ENCODE measurements at regions not wholly inside any gene's neighbourhood (a gene's known extent, or its start where the extent isn't known, plus 50 kb on each side); places are given as distances from the start of the nearest gene placed in this dataset.
A peak's percentile ranks its signal among the peaks of the same experiment; 100 is the strongest.
"Not testable (repeated sequence)": the region's sequence is repeated elsewhere in the genome, so short reads cannot be mapped to it uniquely, and the experiment has no call there.

DNA sequence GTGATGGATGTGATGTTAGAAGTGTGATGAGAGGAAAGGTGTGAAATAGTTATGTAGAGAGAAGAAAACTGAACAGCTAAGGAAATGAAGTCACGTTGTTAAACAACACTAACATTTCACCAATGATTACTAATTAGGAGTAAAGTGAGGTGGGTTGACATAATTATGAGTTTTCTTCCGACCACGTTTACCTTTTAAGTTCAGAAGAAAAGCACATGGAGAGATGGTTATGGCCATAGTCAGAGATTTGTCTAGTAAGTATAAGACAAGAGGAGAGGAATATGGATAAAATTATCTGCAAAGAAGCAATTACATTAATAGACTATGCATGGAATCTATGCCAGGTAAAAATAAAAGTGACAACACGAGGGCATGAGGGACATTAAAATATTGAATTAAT is 551.3 kb upstream of the TECRL start:
- no peak for DNase-seq

DNA sequence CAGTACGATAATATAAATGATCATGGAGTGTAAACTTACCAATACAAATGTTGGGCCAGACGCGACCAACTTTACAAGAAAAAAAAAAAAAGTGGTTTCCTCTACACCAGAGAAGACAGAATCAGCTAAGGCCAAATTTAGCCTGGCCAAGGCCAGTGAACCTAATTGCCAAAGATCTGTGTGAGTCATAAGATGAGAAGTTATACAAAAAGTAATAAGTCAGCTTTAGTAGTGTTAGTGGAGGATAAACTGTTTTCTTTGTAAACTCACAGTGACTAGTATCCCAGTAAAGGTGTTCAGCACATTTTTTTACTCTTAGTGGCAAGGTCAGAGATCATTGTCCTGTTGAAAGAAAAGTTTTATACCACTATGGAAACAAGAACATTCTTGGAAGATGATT is 531.4 kb upstream of the TECRL start:
- DNase-seq, result no peak

DNA sequence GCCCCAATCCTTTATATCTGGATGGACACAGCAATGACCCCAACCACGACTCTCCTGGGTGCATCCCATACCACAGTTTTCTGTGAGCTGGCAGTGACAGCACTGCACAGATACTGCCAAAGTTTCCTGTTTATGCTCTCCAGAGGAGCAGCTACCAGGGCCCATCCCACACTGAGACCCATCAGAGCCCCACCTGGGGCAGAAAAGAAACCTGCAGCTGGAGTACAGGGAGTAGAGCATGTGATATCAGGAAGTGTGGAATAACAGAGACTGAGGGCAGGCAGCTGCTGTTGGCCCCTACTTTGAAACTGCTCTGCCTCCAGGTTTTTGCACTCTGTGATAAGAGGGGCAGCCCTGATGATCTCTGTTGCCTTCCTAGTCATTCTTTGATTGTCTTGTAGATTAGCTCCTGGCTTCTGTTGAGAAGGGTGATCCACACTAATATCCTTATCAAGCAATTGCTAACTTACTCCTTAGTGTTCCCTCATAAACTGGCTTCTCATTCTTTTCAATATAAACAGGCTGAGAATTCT is 526.3 kb upstream of the TECRL start:
- no peak for DNase-seq

DNA sequence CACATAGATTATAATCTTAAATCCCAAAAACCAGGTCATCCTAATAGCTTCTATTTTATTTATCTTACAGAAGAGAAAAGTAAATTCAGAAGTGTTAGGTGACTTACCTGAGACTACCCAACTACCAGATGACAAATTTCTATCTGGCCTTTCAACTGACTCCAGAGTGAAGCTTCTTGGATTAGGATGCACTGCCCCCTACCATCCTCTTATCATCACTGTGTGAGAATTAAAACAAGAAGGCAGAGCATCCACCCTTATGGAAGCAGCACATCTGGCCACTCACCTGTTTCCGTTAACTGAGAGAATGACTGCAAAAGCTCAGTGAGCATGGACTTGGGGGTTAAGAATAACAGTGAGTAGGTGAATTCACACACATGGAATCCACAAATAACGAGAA is 502.6 kb upstream of the TECRL start:
- no peak for DNase-seq

DNA sequence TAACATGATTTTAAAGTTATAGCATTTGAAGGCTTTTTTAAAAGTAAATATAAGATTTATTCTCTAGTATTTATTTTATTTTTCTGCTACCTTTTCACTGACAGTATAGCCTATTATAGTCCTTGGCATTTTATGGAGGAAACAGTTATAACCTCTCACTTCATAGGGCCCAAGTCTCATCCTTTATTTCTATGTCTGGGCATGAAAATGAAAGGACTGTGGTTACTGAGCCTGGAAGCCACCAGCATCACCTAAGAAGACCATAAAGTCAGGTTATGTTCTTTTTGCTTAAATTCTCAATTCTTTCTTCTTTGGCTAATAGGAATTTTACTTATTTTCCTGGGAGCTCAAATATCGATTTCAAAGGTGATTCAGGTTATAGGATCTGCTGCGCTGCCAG is 494.7 kb upstream of the TECRL start:
- DNase-seq, result no peak

DNA sequence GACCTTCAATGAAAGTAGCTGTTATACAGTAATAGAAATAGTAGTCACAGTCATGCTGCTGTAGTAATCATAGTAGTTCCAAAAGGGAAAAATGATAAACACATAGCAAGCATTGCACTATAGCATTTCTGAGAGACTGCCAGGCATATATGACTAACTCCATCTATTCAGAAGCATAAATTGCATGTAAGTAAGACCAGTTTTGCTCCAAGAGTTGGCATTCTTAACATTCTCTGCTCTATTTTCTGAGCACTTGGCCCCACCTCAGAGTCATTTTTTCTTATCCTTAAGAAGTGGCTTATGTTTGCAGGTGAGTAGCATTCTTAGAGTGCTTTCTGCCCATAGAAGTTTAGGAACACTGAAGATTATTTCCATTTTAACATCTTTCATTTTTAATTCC is 490.3 kb upstream of the TECRL start:
- no peak for DNase-seq

DNA sequence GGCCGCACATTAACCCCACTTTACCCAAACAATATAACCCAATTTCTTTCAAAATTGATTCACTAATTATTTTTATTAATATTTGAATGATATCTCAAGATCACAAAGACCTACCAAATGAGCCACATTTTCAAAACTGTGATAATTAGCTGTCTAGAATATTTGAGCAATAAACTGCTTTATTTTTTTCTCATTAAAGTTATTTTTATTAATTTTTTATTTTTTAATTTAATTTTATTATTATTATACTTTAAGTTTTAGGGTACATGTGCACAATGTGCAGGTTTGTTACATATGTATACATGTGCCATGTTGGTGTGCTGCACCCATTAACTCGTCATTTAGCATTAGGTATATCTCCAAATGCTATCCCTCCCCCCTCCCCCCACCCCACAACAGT is 489.8 kb upstream of the TECRL start:
- DNase-seq, result not testable (repeated sequence)

DNA sequence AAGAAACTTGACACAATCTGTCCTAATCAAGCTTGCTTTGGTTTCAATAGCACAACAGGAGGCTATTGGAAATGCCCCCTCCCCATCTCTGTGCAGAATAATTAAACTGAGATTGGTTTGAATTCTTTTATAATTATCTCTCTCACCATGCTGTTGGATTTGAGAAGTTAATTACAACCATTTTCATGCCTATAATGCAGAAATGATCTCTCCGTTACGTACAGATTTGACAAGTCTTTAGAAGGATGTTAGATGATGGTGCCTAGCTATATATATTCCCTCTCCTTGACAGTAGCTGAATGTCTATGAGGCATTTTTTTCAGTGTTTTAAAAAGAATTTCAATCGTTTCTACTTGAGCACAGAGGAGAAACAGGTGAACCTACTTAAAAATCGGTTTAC is 488.4 kb upstream of the TECRL start:
- no peak for DNase-seq

DNA sequence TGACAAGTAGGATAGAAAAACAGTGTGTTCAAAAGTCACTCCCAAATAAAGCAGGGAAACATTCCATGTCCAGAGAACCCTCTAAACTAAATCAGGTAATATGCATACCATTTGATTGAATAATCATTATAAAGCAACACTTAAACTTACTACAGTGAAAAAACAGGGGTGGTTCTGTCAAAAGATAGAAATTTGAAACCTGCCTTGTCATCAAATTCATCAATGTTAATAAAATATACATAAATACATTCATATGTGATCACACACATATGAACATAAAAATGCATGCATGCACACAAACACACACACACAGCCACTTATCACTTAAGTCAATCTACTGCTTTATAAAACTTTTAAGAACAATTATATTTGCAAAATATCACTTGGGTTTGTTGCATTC is 485.8 kb upstream of the TECRL start:
- DNase-seq, result no peak

DNA sequence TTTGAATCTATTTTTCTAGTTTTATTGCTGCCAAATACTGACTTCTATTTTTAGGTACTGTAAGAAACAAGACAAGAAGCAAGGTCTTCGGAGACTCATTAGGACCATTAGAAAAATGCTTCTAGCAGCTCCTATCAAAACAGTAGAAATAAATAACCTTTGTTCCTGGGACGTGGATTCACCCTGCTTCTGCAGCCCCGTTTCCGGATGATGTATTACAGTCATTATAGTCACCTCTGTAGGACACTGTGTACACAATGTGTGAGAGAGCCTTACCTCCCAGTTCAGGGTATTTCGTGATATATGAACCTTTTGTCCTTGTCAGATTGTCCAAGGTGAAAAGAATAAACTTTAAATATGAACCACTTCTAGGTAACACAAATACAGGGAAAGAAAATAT is 484.0 kb upstream of the TECRL start:
- no peak for DNase-seq

DNA sequence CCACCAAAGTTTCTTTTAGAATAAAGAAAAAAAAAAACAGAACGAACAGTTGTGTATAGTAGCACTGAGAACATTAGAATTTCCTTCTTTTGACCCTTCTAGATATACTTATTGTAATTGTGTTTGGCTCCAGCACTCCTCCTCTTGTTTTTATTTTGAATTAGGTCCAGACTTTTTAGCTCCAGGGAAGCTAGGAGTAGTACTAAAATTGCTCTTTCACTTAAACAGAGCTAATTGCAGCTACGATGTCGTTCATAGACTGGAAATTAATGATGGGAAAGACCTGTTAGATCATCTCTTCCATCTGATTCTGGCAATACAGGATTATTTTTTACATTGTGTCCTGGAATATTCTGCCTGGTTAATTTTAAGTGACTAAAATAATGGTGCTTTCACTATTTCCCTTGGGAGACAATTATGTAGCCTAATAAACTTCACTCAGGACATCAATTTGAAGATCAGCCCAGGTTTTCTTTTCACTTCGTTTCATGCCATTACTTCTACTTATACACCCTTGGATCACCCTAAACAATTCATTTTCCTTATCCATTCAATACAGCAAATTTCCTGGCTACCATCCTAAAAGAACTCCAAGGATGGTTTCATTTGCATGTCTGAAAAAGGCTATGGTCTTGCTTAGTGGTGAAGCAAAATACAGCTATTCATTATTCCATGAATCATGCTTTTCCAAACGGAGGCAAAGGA is 480.8 kb upstream of the TECRL start:
- no peak for DNase-seq

DNA sequence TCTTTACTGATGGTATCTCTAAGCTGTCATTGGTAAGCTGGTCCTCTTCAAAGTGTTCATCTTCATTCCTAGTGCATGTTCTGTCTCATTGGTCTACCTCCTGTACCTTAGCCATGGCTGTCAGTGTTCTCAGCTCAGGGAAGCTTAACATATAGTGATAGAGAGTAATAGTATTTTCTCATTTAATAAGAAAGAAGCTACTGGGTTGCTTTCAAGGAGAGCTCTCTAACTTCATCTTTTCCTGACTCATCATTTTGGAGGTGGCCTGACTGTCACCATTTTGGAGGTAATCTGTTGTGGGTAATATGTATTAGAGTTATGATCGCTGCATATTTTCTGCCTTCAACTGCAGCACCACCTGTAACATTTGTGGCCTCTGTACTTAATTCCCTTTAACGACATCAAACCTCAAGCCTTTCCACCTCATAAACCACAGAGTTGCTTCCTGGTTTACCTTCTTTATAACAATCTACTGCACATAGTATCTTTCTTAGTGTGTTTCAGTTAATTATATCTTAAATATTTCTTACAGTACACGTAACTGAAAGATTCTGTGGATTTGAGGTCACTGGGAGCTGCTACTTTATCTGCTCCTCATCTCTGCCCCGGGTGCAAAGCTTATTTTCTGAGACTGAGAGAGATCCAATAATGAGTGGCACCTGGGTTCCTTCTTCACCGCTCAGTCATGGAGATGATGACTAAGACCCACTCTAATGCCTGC is 474.0 kb upstream of the TECRL start:
- DNase-seq, result no peak

DNA sequence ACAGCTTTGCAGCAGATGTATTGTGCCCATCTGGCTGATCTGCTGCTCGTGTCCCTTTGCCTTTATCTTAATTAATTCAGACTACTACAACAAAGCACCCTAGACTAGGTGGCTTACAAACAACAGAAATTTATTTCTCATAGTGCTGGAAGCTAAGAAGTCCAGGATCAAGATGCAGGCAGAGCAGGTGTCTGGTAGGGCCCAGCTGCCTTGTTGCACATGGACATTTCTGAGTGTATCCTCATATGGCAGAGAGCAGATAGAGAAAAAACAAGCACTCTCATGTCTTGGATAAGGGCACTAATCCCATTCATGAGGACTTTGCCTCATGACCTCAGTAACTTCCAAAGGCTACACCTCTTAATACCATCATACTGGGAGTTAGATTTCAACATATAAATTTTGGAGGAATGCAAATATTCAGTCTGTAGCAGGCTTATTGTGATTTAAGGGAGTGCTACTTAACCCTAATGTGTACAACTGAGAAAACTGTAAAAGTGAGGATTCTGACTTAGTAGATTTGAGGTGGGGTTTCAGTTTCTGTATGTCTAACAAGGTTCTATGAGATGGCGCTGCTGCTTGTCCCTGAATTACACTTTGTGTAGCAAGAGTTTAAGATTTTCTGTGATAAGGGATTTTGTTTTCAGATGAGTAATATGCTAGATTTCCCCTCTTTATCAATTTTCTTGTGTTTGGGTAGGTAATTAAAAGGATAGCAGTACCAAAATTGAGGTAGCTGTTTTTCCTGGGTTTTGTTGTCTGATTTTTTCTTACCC is 473.2 kb upstream of the TECRL start:
- DNase-seq, result peak; percentile 34

DNA sequence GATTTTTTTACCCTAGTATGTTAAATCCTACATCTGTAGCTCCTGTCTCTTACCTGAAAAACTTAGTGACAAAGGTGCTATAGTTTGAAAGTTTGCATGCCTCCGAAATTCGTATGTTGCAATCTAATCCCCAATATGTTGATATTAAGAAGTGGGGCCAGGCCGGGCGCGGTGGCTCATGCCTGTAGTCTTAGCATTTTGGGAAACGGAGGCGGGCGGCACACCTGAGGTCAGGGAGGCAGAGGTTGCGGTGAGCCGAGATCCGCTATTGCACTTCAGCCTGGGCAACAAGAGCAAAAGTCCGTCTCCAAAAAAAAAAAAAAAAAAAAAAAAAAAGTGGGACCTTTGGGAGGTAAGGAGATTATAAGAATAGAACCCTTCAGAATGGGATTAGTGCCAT is 471.3 kb upstream of the TECRL start:
- DNase-seq, result no peak

DNA sequence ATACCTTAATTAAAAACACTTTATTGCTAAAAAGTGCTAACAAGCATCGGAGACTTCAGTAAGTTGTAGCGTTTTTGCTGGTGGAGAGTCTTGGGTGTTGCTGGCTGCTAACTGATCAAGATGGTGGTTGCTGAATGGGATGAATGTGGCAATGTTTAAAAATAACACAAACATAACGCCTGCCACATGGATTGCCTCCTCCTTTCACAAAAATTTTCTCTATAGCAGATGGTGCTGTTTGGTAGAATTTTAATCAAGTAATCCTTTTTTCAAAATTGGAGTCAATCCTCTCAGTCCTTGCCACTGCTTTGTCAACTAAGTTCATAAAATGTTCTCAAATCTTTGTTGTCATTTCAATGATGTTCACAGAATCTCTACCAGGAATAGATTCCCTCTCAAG is 466.8 kb upstream of the TECRL start:
- peak; percentile 6 for DNase-seq

DNA sequence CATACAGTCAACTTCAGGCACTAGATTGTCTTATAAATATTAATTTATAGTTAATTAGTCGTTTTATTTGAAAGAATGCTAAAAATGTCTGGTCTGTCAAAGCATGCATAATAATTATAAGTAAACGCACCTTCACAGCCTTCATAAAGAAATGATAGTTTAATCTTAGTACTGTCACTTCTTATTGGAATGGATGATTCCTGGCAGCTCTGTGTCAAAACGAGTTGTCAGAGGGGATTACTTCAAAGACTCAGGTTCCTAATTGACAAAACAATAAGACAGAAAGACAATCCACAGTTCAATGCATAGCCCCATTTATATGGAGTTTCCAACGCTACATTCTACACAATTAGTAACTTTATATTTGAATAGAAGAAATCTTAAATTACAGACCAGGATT is 461.3 kb upstream of the TECRL start:
- no peak for DNase-seq

DNA sequence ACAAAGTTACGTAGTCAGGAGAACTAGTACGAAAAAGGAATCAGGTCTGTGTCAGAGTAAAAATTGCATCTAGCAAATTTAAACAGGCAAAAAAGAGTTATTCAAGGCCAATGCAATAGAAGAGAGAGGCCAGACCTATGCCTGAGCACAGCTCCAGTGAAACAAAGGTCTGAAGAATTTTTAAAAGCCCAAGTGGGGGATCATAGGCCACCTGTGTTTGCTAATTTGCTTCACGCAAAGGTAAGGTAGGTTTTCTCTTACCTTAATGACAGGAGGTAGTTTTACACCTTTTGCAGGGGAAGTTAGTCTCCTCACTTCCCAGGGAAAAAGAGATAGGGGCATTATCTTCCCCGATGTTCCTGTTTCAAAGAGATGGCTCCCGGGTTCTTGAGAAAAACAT is 448.6 kb upstream of the TECRL start:
- DNase-seq, result no peak

DNA sequence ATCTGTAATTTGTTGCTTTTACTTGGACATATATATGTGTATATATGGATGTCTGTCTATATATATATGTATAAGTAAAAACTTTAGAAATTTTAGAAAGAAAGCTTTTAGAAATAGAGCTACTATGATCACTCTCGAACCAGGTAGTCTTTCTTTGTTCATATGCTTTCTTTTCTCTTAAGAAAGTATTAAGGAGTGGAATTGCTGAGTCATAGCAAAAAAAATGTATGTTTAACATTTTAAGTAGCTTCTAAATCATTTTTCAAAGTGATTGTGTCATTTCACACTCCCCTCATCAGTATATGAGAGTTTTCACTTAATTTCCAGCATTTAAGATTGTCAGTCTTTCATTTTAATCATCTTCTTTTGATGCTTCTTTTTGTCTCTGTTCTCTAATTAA is 447.9 kb upstream of the TECRL start:
- no peak for DNase-seq

DNA sequence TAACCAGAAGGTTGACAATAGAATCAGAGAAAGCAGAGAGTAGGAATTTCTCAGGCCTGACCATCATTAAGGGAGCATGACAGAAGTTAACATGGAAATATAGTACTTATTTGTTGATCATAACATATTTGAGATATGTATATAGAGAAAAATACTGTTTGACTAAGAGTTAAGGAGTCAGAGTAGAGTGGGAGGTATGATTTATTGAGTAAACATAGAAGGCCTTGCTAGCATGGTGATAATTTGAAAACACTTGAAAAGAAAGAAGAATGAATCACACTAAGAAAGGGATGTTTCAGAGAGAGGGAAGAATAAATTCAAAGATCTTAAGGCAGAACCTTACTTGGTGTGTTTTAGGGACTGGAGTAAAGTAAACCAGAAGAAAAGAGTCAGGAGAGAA is 437.2 kb upstream of the TECRL start:
- no peak for DNase-seq

DNA sequence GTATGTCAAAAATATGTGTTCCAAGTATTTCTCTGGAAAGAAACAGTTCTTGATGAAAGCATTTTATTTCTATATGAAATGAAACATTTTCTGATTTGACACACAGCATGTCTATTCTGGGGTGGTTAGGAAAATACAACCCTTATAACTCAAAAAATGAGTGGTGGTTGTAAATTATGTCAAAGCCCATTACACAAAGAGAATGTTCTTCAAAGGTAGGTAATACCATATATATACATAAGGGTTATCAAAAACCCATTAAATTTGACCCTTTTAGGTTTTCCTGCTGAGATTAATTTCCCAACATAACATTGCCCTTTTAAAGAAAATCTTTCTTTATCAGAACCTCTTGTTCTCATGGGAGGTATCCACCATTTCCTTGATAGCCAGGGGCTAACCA is 420.5 kb upstream of the TECRL start:
- DNase-seq, result no peak

DNA sequence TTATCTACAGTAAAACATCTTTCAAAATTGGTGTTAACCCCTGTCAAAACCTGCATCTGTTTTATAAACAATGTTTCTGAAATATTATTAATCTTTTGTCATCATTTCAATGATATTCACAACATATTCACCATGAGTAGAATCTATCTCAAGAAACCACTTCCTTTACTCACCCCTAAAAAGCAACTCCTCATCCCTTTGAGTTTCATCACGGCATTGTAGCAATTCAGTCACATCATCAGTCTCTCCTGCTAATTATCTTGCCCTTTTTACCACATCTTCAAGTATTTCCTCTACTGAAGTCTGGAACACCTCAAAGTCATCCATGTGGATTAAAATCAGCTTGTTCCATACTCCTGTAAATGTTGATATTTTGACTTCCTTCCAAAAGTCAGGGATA is 415.3 kb upstream of the TECRL start:
- no peak for DNase-seq

DNA sequence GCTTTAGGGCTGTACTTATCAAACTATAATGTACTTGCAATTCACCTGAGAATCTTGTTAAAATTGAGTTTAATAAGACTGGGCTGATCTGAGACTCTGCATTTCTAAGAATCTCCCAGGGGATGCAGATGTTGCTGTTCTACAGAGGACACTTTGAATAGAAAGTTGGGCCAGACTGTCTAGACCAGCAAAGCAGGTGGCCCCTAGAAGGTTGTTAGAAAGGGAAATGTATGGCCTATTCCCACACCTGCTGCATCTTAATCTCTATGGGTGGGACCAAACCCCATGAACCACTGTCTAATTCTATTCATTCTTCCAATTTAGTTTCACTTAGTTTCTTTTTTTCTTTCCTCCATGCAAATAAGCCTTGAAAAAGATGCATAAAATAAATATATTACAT is 413.2 kb upstream of the TECRL start:
- no peak for DNase-seq

DNA sequence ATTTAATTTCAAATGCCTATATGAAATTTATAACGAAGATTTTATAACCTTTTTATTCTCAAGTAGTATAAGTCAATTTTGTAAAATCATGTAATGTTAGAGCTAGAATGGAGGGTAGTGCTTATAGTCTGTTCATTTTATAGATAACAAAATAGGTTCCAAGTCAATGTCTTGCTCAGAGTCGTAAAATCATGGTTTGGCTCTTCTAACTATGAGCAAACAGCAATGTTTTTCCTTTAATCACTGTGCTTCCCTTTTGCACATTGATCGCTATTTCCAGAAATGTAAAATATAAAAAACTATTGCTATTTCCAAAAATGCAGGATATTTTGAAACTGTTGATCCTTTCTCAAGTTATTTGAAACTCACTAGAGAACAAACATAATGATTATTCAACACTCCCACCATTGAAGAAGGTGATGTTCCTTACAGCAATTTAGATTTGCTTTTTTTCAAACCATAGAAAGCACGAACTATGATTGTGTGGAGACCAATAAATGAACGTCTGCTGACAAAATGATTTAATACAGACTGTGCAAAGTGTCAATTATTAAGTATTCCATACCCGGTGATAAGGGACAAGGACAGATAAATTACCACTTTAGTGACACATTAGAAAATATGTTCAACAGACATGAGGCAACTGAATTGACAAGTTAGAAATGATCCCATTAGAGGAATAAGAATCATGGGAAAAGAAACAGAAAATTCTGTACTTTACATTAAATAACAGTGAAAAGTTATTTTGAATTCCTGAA is 412.1 kb upstream of the TECRL start:
- no peak for DNase-seq
